HG02884 (cell line): ENCODE measurements at regions not wholly inside any gene's neighbourhood (a gene's known extent, or its start where the extent isn't known, plus 50 kb on each side); places are given as distances from the start of the nearest gene placed in this dataset.
A peak's percentile ranks its signal among the peaks of the same experiment; 100 is the strongest.

Source experiments
- ATAC-seq: cut with Tn5 transposase; IDR thresholded peaks from one replicate; pipeline ENCODE4 v1.9.1; 2021; ENCODE audit warnings: mild to moderate bottlenecking, moderate library complexity; ENCODE audit not compliant: unreplicated experiment

DNA sequence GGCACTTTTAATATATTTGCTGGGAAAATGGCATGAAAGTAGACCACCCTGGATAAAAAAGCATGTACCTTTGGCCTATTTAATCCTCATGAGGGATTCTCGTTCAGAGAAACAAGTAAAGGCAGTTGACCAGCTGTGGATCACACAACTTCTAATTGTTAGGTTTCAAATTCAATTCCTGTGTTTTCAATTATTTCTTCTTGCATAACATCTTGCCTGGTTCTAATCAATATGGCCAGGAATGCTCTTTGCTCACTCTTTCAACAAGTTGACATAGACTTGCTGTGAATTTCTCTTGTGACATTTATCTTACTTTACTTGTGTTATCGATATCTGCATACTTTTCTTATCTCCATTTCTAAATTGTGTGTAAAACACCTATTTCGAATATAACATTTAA is 211.8 kb downstream of the SLC7A11 start:
- no peak for ATAC-seq

DNA sequence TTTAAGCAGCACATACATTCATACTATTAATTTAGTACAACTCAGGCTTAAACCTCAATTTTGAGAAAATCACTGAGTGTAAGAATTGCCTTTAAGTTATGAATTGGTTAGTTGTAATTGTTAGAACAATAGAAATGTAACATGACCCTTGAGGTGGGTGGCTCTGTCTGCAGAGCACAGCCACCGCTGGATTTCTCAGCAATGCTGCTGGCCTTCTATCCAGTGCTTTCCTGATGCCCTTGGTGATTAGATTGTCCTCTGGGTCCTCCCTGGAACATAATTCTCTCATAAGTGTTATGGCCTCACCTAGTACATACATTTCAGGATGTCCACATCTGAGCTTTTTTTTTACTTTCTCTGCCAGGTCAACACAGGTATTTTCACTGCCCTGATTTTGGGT is 213.2 kb downstream of the SLC7A11 start:
- no peak for ATAC-seq

DNA sequence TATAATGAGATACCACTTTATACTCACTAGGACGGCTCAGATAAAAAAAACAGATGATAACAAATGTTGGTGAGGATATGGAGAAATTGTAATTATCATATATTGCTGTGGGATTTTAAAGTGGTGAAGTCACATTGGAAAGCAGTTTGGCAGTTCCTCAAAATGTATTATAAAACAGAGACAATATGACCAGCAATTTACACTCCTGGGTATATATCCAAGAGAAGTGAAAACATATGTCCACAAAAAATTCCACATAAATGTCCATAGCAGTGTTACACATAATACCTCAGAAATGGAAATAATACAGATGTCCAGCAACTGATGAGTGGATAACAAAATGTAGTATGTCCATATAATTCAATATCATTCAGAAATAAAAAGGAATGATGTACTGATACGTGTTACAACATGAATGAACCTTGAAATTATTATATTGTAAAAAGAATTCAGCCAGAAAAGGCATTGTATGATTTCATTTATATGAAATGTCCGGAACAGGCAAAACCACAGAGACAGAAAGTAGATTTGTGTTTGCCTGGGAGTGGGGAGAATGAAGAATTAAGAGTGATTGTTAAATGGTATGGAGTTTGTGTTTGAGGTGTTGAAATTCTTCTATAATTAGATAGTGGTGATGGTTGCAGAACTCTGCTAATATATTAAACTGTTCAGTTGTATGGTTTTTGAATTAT is 220.9 kb downstream of the SLC7A11 start:
- ATAC-seq, result no peak

GRCh38 chr4:138014590-138015288 is 227.4 kb downstream of the SLC7A11 start:
- no peak for ATAC-seq

GRCh38 chr4:138013625-138014024 is 228.5 kb downstream of the SLC7A11 start:
- ATAC-seq, result no peak

GRCh38 chr4:138010639-138011038 is 231.5 kb downstream of the SLC7A11 start:
- ATAC-seq, result peak; percentile 81

DNA sequence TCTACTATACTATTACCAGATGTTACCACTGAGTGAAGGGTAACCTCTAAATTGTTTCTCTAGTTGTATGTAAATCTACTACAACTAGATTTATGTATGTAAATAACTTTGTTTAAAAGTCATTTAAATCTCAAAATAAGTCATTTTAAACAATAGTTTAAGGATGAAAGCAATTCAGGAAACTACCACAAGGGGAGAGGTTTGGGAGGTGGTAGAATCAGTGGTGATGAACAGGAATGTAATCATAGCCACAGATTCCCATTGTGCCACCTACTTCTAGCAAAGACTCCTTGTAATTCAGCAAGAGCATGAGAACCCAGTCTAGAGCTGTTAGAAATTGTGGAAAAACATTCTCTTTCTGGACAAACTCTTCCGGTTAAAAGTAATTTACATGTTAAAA is 234.6 kb downstream of the SLC7A11 start:
- no peak for ATAC-seq

DNA sequence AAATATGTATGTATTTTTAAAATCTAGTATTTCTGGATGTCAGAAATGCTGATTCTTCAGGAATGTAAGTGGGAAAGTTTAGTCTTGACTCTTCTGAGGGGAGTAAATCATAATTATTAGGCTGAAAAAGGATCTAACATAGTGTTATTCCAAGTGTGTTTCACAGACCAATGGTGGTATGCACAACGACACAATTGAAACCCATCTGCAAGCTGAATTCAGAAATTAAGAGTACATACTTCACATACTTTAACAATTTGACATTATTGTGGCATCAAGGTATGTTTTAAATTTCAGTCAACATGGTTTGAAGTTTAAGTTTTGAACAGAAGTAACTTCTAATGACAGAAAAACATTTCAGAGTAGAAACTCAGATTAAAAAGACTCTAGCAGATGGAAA is 236.7 kb downstream of the SLC7A11 start:
- no peak for ATAC-seq

- peak; percentile 100 for ATAC-seq
These were observed 238.9 kb downstream of the SLC7A11 start for GRCh38 chr4:138003248-138003647.

DNA sequence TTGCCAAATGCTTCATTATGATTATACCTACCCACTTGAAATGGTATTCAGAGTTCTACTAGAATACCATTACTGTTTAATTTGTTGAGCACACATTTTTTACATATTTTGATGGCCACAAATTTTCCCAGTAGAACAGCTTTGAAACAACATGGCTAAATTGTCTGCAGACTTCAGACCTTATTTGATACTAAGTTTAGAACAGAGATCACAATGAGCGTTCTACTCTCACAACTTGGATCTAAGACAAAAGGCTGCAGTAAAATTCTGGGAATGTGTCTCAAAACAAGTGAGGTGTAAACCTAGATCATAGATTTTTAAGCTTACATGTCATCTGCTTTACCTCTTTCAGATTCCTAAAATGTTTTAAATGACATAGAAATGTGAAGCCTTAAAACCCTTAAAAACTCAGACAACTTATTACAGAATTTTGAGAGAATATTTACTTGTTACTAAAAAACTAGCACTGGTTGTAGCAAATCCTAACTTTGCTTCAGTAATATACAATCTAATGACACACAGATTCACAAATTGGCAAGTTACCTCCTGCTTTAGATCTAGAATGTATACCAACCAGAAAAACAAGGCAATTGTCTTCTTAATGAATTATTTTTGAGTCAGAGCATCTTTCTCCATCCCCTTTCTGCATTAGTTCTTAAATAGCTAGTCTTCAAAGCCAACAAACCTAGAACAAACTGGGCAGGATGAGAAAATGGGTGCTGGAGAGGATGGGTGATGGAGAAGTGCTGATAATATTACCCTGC is 243.3 kb downstream of the SLC7A11 start:
- ATAC-seq, result no peak

GRCh38 chr4:137997496-137997895 is 244.7 kb downstream of the SLC7A11 start:
- no peak for ATAC-seq

- ATAC-seq, result no peak
These were observed 247.3 kb downstream of the SLC7A11 start for GRCh38 chr4:137994853-137995252.

DNA sequence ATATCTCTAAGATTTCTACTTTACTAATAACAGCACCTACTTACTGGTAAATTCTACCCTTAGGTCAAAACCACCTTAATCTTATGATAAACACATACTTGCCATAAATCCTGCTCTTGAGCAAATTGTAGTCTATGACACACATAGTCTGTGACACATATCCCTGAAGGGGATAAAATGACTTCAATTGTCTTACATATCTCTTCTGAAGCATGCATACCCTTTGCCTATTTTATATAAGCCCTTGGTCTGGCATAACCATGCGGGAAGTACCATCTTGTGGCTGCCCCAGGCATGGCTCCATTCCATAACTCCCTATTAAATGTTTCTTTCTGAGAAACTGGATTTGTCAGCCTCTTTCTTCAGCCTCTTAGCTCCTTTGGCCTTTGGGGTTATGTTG is 248.9 kb downstream of the SLC7A11 start:
- no peak for ATAC-seq

- no peak for ATAC-seq
These were observed 260.9 kb downstream of the SLC7A11 start for GRCh38 chr4:137981277-137981676.

DNA sequence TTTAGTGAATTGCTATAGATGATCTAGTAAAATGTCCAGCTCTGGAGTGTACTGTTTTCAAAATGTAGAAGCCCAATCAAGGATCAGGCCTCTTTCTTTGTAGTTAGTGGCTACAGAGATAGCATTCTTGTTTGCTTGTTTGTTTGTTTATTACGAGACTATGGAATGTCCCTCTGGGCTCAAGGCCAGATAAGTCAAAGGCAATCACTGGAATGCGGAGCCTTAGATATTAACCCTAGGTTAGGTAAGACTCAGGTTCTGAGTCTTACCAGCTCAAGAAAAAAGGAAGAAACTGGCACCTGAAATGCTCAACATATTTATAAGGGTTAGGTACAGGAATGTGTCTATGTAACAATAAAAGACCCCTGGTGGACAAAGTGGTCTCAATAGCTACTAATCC is 261.5 kb downstream of the SLC7A11 start:
- no peak for ATAC-seq

DNA sequence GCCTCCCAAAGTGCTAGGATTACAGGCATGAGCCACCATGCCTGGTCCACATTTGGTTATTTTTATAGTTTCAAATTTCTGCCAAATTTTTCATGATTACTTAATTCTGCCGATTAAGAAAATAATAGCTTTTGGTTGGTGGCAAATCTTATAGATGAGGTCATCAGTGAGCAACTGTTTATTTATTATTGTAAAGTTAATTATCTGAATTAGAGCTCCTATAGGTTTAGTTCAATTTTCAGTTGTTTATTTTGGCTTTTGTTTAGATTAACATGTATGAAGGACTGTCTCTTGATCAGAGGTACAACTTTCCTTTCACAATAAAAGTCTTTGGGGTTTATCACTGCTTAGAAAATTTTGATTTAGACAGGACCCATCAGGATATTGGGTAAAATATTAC is 262.2 kb downstream of the SLC7A11 start:
- no peak for ATAC-seq

DNA sequence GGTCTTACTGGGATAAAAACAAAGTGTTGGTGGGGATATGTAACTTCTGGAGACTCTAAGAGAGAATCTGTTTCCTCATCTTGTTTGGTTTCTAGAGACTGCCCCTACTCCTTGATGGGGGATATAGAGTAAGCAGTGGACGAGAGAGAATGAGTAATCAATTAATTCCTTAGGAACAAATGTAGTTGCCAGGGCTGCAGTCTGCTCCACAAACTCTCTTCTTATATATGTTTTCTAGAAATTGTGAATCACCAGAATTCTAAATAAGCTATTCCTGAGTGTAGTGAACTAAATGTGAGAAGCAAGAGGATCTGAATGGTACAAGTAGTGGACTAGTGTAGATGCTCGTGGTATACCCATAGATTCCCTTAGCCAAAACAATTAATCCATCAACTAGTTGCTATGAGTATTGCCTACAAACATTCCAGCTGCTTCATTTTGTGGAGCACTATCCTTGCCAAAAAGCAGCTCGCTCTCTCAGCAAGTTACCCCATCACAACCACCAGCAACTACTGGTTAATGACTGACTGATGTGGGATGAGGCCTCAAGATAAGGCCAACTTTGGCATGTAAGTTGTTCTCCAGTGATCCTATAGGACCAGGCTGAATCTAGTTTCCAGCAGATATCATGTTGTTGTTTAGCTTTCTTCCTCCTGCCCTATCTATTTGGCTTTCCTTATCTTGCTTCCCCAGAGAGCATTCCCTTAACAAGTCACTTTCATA is 273.0 kb downstream of the SLC7A11 start:
- ATAC-seq, result no peak

GRCh38 chr4:137967480-137968190 is 274.5 kb downstream of the SLC7A11 start:
- no peak for ATAC-seq

- no peak for ATAC-seq
These were observed 275.6 kb downstream of the SLC7A11 start for GRCh38 chr4:137966504-137966903.

DNA sequence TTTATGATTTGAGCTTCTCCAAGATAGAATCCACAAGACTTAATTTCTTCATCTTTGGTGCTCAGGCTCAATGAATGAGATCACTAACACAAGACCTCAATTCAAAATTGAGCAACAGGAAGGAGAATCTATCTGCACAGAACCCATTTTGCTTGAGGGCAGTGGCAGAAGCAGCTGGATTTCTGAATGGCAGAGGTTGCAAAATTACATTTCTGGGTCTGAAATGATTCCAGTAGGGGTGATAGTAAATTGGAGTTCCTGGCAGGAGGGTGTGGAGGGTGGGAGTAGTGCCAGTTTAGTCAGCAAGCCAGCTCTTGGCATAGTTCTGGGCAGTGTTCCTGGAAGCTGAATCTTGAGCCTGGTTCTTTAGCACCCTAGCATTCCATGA is 281.1 kb downstream of the SLC7A11 start:
- ATAC-seq, result no peak
